ENCODE measurements at regions not wholly inside any gene's neighbourhood (a gene's known extent, or its start where the extent isn't known, plus 50 kb on each side); places are given as distances from the start of the nearest gene placed in this dataset.

- TF ChIP-seq LARP7 (IDR thresholded peaks at IDR 0.05) (no peak), ZNF263 (CRISPR knock-in tag; IDR thresholded peaks at IDR 0.05; ENCODE audit: borderline replicate concordance) (no peak), SMAD3 (CRISPR knock-in tag; conservative IDR thresholded peaks at IDR 0.05) (no peak), TEAD4 (IDR thresholded peaks at IDR 0.05; ENCODE audit: low read length) (no peak), TEAD4 (CRISPR knock-in tag; IDR thresholded peaks at IDR 0.05; ENCODE audit: borderline replicate concordance) (no peak), ZNF274 (IDR thresholded peaks at IDR 0.05; ENCODE audit: borderline replicate concordance, low read depth, low read length) (no peak), EZH2 (IDR thresholded peaks at IDR 0.05; ENCODE audit: borderline replicate concordance, low read depth, low read length) (no peak), KLF6 (CRISPR knock-in tag; IDR thresholded peaks at IDR 0.05; ENCODE audit: borderline replicate concordance) (no peak), CTCF (IDR thresholded peaks at IDR 0.05 in 2 of 3, conservative IDR thresholded peaks at IDR 0.05 in 1 of 3; ENCODE audit: insufficient read depth in 2 of 3, low read depth in 1 of 3, low read length in 3 of 3) (no peak), RFX5 (IDR thresholded peaks at IDR 0.05; ENCODE audit: low read depth, low read length) (no peak), ZNF217 (CRISPR knock-in tag; IDR thresholded peaks at IDR 0.05) (no peak), ZNF77 (CRISPR knock-in tag; IDR thresholded peaks at IDR 0.05) (no peak), FOXA3 (CRISPR knock-in tag; conservative IDR thresholded peaks at IDR 0.05 in 1 of 2, IDR thresholded peaks at IDR 0.05 in 1 of 2) (no peak), THRA (IDR thresholded peaks at IDR 0.05) (no peak)
Measured at GRCh38 chr6:66687611-66688140, 980.6 kb upstream of the EYS start.

All from K562 (cell line).